NCI-H1092 (cell line): ENCODE measurements at regions not wholly inside any gene's neighbourhood (a gene's known extent, or its start where the extent isn't known, plus 50 kb on each side); places are given as distances from the start of the nearest gene placed in this dataset.

Experiments
- DNase-seq: peaks from one replicate; lab custom pipeline; 2025; lab: John Stamatoyannopoulos, UW

DNA sequence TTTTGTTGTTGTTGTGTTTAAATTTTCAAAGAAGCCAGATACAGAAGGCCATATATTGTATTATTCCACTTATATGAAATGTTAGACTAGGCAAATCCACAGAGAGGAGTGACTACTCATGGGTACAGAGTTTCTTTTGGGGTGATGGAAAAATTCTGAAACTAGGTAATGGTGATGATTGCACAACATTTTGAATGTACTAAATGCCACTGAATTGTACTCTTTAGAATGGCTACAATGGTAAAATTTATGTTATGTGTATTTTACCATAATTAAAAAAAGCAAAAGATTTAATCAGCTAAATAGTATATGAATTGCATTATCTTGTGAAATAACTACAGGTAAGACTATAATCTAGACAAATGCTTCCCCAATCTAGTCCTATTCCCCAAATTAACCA is 733.6 kb upstream of the TMEM132C start:
- DNase-seq: no peak

DNA sequence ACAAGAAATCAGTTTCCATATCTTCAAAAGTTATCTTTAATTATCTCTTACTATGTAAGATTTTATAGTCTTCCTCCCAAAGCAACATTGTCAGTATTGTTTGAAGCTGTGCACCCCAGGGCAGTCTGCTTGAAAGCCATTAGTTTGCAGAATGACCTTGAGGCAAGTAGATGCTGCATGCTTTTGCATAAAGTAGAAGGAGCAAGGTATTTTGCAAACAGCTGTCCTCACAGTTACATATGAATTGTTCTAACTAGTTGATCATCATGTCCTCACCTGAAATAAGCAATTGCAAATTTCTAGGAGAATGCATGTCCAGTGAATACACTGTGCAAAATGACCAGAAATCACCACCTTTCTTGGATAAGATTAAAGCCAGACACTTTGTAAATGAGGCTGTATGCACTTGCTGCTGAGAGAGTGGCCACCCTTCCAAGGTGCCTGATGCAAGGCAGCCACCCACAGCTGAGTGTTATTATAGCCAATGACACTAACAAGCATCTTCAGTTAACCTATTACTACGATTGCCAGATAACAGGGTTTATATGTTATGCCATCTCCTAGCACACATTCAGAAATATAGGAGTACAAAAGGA is 730.0 kb upstream of the TMEM132C start:
- DNase-seq: no peak

DNA sequence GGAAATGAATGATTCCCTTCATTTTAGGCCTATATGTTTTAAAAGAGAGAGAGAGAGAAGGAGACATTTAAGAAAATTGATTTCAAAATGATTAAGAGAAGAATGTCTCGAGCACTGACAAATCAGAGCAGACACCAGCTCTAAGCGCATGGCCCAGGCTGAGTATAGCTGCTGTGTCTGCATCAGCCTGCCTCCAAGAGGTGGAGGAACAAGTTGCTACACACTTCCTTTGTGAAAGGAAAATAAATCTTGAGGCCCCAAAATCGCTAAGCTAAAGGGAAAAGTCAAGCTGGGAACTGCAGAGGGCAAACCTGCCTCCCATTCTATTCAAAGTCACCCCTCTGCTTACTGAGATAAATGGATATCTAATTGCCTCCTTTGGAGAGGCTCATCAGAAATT is 728.7 kb upstream of the TMEM132C start:
- DNase-seq: no peak

DNA sequence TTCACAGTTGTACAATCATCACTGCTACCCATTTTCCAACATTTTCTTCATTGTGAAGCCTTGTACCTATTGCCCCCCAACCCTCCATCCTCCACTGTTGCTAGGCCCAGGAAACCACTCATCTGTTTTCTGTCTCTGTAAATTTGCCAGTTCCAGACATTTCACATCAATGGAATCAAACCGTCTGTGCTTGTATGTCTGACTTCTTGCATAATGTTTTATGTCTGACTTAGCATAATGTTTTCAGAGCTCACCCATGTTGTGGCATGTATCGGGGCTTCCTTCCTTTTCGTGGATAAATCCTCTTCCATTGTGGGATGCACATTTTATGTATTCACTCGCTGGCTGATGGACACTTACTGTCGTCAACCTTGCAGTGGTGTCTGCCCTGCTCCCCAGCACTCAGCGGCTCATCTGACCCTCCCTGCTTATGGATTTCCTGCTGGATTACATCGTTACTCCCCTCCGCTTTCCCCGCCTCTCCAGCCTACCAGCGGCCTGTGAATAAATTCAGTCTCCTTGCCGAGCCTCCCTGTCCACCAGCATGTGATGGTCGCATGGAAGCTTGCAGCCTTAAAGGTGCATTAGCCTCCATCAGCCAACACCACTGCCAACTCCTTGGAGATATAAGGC is 727.6 kb upstream of the TMEM132C start:
- no peak for DNase-seq

DNA sequence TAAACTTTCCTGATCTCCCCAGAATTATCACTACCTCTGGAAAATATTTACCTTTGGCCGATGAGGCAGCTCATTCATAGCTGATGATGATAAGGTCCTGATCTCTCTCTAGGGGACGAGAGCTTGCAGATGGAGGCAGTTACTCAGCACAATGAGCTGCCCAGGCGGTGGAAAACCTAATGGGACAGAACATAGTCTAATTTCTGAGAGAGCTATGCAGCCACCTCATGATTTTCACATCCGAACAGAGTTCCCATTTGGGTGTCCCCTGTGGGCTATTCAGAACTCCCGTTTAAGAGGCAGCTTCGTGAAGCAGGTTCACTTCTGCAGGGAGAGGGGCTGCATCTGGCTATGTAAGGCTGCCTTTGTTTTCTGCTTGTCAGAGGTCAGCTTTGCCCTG is 724.6 kb upstream of the TMEM132C start:
- DNase-seq: no peak

DNA sequence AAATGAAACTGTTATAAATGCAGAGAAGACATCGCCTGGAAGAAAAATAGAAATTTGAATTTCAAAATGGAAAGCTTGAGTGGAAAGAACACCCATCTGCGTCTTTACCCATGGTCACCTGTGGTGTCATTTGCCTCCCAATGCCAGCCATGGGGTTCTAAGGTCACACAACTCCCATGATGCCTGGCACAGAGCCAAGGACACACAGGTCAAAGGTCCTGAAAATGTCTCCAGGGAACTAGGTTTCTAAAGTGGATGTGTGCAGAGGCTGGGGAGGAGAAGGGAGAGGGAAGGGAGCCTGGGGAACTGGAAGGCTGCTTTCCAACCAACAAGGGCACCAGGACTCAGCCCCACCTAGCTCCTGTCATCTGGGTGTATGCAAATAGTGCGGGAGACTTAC is 724.0 kb upstream of the TMEM132C start:
- DNase-seq: no peak

DNA sequence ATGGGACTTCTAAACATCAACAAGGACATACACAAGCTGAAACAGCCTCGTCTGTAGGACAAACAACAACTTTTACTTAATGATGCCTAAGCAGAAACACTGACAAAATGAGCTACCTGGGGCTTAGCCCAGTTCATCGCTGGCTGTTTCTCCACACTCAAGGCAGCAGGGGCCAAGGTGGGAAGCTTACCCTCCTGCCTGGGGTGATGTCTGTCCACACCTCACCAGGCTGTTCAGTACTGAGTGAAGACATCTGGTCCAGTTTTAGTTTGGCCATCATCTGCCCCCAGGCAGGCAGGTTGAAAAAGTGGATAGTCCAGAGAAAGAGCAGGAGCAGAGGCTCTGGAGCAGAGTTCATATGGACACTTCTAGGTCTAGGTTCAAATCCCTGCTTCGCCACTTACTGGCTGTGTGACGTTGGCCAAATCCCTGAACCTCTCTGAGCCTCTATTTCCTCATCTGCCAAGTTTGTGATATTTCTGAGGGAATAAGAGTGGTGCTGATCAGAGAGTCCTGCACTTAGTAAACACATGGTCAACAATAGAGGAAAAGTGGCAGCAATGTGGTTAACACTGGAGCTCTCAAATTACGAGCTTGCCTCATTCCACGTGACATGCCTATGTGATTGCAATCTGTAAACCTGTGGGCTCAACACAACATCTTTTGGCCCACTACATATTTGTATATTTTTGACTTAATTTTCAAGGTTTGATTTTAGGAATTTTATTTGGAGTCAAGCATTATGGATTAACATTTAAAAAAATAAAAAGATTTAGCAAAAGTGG is 720.1 kb upstream of the TMEM132C start:
- DNase-seq: no peak

DNA sequence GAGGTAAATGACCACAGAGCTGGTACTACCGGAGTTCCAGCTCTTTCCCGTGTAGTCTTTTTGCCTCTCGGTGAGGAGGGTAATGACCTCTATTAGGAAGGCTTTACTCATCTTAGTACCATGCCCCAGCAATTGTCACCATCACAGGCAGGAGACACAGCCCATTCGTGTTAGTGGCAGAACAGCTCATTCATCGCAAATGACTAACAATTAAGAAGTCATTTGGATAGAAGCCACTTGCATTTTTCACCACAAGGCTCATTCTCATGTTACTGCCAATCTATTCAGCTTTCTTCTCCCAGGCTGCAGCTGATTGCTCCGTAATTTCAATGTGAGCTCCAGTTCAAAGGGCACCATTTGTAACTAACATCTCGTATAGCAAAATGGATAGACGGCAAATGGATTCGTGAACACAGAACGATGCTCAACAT is 718.8 kb upstream of the TMEM132C start:
- peak; percentile 57 for DNase-seq

DNA sequence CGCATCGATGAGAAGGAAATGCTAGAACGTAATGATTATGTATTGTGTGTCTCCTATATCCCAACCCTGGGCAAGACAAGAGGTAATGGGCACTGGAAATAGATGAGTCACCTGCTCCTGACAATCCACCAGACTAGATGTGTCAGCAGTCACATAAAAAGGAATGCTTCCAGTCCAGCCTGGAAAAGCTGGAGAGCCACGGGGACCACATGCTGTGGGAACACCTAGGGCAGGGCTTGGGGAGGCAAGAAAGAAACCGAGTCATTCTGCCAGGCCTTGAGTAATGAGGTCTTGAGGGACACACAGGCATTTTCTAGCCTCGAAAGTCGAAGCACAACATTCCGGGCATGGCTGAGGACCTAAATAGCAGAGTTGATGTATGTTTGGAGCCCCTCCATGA is 716.7 kb upstream of the TMEM132C start:
- DNase-seq: no peak

DNA sequence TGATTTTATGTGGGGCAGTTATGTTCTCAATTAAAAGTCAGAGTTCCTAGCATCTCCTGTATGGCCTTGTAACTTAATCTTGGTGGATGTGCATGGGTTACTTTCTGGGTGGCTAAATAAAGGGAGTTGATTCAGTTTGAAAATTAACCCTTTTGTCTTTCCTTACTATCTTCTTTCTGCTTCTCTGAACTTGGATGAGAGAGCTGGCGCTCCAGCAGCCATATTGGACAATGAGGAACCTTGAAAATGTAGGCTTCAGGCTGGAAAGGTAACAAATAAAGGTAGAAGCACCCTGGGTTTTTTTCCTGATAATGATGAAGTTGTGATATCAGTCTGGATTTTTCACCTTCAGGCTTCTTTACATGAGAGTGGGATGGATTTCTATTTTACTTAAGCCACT is 714.1 kb upstream of the TMEM132C start:
- no peak for DNase-seq

DNA sequence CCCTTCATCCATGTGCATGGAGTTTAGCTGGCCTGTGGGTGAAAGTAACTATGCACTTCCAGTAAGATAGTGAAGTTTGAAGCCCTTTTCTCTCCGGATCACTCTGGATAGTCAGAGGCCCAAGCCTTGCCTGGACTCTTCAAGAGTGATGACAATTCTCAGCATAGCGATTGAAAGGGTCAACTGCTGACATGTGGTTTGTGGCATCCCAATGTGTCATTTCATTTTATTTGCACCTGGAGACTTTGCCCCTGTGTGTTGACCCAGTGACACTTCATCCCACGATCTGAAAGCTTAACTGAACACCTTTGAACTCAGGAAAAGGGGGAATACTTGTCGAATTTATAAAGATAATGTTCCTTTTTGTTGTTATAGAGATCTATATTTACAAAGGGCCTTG is 711.9 kb upstream of the TMEM132C start:
- DNase-seq: no peak

DNA sequence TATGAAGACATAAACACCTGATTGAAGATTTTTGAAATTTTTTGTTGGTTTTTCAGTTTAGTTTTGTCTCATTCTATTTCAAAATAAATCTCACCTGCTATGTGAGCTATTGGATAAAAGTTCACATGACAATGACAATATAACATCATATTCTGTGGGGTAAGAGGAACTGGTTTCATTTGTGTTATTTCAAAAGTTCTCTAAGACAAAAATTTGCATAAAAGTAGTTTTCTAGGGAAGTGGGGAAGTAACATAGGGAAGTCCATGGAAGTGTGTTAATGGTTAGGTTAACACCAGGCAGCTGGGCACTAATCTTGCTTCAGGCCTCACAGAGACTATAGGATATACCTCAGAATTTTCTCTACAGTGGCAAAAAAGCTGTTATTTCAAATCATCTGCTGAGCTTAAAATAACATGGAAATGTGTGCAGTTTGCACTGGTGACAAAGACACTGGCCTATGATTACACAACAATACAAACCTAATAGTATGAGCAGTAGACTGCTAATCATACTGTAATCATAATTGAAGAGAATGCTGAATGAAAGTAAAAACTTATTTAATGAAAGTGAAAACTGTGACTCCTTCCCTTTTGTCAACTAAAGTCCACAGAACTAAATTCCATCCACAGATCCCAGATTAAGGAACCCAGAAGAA is 710.6 kb upstream of the TMEM132C start:
- DNase-seq: no peak

DNA sequence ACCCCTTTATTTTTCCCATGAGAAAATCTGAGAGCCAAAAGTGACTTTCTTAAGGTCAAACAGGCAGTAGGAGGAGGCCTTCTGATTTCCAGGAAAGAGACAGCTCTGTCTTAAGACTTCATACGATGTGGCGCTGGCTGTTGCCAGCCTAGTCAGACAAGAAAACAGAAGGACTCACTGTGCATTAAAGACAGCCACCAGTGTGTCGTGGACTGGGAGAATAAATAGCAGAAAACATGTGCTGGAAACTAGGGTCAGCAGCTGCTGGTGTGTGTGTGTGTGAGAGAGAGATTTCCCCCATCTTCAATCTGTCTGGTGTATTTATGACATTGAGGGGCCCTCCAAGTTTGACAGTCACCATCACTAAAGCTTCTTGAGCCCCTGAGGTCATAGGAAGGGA is 708.6 kb upstream of the TMEM132C start:
- DNase-seq: no peak

DNA sequence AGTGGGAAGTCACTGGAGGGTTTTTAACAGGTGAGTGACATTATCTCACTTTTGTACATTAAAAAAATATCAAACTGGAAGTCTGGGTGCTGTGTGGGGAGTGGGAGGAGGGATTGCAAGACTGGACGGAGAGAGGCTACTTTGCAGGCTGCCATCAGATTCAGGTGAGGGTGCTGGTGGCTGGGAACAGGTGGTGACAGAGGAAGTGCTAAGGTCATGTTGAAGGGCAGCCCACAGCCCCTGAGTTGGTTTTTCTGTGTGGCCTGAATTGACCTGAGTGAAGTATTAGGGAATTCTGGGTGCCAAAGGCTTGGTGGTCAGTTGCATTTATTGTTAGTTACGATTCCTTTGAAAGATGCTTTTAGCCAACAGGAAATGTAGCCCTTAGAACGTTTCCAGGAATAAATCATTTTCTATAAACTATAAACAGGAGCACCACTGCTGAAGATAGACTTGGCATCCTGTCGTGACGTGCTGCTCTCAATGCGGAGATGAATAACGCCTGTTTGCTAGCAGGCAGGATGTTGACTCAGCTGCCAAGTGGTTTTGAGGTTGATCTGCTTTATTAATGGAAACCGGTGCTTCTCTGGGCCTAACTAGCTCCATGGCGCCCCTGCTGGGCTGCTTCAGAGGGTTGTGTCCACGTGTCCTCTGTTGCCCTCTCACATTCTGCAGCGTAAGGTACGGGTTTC is 707.5 kb upstream of the TMEM132C start:
- peak; percentile 96 for DNase-seq

DNA sequence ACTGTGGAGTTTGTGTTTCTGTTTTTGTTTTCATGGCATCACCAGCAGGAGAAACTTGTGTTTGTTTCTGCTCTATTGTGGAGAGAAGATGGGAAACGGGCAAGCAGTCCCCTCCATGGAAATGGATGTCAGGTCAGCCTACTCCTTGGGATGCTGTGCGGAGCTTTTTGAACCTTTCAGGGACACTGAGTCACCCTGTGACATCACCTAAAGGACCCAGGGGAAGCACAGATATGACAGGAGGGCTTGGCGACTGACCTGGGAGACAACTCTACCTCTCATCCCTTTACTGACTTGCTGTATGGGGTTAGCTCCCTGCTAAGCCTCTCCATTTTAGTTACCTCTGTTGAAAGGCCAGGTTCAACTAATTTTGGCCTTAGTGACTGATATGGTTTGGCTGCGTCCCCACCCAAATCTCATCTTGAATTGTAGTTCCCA is 706.9 kb upstream of the TMEM132C start:
- no peak for DNase-seq

DNA sequence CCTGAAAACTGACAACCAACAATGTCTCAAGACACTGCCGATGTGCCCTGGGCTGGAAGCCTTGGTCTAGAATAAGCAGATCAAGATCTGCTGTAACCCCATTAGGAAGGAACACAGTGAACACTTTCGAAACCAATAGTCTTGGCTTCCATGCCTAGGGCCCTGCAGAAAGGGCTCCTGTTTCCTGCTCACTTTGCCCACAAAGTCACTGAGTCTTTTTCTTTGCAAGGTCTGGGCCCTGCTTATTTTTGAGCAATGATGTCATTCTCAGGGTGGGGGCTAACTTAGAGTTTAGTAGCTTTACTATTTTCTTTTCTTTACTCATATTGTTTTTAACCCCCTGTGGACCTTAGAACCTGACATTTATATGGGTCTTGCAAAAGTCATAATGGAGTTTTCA is 704.2 kb upstream of the TMEM132C start:
- DNase-seq: no peak

DNA sequence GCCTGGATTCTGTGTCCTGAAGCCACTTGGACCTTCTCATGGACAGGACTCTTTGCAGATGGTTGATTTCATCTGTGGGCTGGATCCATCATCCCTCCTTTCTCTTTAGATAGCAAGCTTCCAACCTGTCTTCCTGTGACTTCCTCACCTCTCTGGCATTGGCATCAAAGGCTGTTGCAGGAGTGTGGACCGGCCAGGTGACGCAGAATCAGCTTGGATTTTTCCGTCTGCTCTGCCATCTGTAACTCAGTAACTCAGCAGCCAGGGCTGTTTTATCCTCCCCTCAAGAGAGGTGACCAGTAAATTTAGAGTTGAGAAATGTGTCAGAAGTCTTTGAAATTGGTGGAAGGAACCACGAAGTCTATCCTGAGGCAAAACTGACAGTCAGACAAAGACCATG is 701.7 kb upstream of the TMEM132C start:
- no peak for DNase-seq

DNA sequence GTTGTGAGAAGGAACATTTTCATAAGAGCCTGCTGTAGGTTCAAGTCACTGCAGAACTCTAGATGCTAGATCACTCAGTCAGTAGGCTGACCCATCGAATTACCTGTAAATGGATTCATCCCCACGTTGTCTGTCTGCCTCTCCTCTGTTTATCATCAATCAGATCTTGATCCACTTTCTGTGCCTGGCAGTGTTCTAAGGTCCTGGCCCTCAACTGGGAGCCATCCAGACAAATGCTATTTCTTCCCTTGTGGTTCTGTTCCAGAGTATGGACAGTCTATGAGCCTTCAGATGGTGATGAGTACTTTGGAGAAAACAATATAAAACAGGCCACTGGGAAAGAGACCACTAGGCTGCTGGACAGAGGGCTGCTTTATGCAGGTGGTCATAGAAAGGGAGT is 699.4 kb upstream of the TMEM132C start:
- DNase-seq: no peak

DNA sequence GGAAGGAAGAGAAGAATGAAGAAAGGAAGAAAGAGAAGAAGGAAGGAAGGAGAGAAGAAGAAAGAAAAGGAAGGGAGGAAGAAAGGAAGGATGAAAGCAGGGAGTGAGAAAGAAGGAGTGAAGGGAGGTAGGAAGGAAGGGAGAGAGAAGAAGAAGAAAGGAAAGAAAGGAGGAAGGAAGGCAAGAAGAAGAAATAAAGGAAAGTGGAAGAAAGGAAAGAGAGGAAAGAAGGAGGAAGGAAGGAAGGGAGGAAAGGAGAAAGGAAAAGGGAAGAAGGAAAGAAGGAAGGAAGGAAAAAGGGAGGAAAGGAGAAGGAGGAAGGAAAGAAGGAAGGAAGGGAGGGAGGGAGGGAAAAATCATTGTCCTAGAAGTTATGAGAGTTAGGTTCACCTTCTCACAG is 696.6 kb upstream of the TMEM132C start:
- DNase-seq: no peak

DNA sequence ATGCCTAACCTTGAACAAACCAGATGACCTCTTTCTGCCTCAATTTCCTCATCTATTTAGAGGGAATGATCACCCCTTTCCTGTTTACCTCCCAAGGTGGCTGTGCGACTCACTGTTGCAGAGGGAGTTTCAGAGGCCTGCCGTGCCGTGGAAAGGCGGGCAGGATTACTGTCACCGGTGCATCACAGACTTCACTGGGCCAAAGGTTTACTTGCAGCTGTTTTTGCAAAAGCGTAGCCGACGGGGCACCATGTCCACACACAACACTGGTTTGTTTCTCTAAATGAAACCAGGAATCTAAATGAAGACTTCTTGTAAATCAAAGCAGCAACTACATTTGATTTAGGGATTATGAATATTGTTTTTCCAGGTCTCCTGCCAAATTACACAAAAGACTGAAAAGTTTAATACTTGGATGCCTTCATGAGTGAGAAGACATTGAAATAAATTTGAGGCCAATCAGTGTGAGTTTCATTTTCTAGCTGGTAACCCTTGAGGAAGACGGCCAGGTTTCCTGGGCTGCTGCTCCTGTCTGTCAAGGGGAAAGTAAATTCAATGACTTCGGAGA is 696.1 kb upstream of the TMEM132C start:
- DNase-seq: no peak

DNA sequence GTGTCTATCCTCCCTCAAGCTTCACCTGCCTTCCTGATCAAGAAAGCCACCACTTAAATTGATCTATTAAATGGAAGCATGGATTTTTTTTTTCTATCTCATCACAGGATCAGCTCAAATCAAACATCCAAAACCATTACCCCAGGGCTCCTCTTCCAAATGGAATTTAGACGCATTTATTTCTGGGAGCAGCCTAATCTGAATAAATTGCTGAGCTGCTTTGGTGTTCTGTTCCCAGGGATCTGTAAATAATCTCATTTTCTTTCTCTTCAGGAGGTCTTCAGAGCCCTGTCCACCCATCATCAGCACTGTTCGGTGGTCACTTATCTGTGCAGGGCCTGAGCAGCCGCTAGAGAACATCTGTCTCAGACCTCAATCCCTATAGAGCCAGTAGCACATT is 695.4 kb upstream of the TMEM132C start:
- DNase-seq: no peak

DNA sequence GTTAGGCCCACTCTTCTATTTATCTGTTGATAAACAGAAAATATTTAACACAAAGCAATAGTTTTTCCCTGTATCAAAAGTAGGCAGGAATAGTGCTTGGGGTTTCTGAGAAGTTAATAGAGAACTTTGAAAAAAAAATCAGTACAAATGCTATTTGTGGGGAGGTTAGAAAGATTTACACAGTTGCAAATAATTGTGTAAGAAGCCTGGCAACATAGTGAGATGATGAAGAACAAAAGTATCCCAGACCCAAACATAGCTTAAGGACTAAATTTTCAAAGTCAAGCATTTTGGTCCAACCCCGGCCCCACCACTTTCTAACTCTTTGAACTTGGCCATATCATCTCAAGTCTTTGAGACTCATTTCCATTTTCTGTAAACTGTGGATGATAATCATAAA is 687.5 kb upstream of the TMEM132C start:
- DNase-seq: no peak
